ENCODE measurements at regions not wholly inside any gene's neighbourhood (a gene's known extent, or its start where the extent isn't known, plus 50 kb on each side); places are given as distances from the start of the nearest gene placed in this dataset.

DNA sequence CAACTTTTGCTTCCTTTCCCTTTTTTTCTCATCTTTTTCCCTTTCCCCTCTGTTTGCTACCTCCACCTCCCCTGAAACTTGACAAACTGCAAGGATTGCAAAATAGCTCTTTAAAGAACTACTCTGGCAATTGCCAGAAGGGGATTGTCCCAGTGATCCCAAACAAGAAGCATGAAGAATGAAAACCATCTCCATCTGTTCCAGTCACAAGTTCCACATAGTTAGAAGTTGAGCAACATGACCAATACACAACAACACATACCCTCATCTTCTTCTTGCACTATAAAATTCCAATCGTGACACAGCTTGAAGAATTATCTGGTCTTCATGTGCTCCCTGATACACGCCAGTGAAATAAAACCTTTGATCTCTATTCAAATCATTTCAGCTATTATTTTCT, 93.7 kb upstream of the USP15 start:
- no peak overlapping the region for H2AFZ ChIP-seq (ENCODE audit: low read depth, low read length)
- H3K79me2 ChIP-seq (ENCODE audit: low read length) = no peaks in the 10 kb centered on the region
- H3K9ac ChIP-seq (ENCODE audit: low read length) = no peak overlapping the region
- no peaks in the 10 kb centered on the region for H3K27me3 ChIP-seq (ENCODE audit: low read depth, low read length)
- no peak overlapping the region for H3K27ac ChIP-seq (ENCODE audit: low read length)
- H3K4me3 ChIP-seq (ENCODE audit: low read length) = no peak overlapping the region
- no peak for TF ChIP-seq EZH2phosphoT487 (IDR thresholded peaks at IDR 0.05; ENCODE audit: low read depth)
- no peaks in the 10 kb centered on the region for H3K4me1 ChIP-seq (ENCODE audit: low read length)
- H3K36me3 ChIP-seq (replicated peaks; ENCODE audit: low read depth, low read length) = no peaks in the 10 kb centered on the region
- H4K20me1 ChIP-seq (ENCODE audit: insufficient read depth, low read length) = no peaks in the 10 kb centered on the region
- H3K4me2 ChIP-seq (ENCODE audit: low read length) = no peak overlapping the region
- no peaks in the 10 kb centered on the region for H3K9me3 ChIP-seq (ENCODE audit: insufficient read depth, low read length)

- H3K9ac ChIP-seq (ENCODE audit: low read length) = no peak overlapping the region
- TF ChIP-seq EZH2phosphoT487 (IDR thresholded peaks at IDR 0.05; ENCODE audit: low read depth) (no peak), CTCF (IDR thresholded peaks at IDR 0.05; ENCODE audit: low read depth, low read length) (no peak)
- no peaks in the 10 kb centered on the region for H4K20me1 ChIP-seq (ENCODE audit: insufficient read depth, low read length)
- no peaks in the 10 kb centered on the region for H3K27me3 ChIP-seq (ENCODE audit: low read depth, low read length)
- H3K27ac ChIP-seq (ENCODE audit: low read length) = no peak overlapping the region
- H2AFZ ChIP-seq (ENCODE audit: low read depth, low read length) = no peak overlapping the region
- H3K4me2 ChIP-seq (ENCODE audit: low read length) = no peak overlapping the region
- no peaks in the 10 kb centered on the region for H3K36me3 ChIP-seq (replicated peaks; ENCODE audit: low read depth, low read length)
- H3K9me3 ChIP-seq (ENCODE audit: insufficient read depth, low read length) = no peaks in the 10 kb centered on the region
- no peaks in the 10 kb centered on the region for H3K4me1 ChIP-seq (ENCODE audit: low read length)
- no peak overlapping the region for H3K4me3 ChIP-seq (ENCODE audit: low read length)
- H3K79me2 ChIP-seq (ENCODE audit: low read length) = no peaks in the 10 kb centered on the region
Observed at GRCh38 chr12:62168411-62168810, 91.8 kb upstream of the USP15 start.

- no peak overlapping the region for H3K4me3 ChIP-seq (ENCODE audit: low read length)
- no peak overlapping the region for H3K27ac ChIP-seq (ENCODE audit: low read length)
- no peaks in the 10 kb centered on the region for H4K20me1 ChIP-seq (ENCODE audit: insufficient read depth, low read length)
- no peak overlapping the region for H3K4me2 ChIP-seq (ENCODE audit: low read length)
- no peak overlapping the region for H3K9ac ChIP-seq (ENCODE audit: low read length)
- no peaks in the 10 kb centered on the region for H3K79me2 ChIP-seq (ENCODE audit: low read length)
- H3K36me3 ChIP-seq (replicated peaks; ENCODE audit: low read depth, low read length) = no peaks in the 10 kb centered on the region
- TF ChIP-seq EZH2phosphoT487 (IDR thresholded peaks at IDR 0.05; ENCODE audit: low read depth) (no peak), CTCF (IDR thresholded peaks at IDR 0.05; ENCODE audit: low read depth, low read length) (no peak)
- no peaks in the 10 kb centered on the region for H3K27me3 ChIP-seq (ENCODE audit: low read depth, low read length)
- H3K9me3 ChIP-seq (ENCODE audit: insufficient read depth, low read length) = no peaks in the 10 kb centered on the region
- no peaks in the 10 kb centered on the region for H3K4me1 ChIP-seq (ENCODE audit: low read length)
- H2AFZ ChIP-seq (ENCODE audit: low read depth, low read length) = no peak overlapping the region
Observed at GRCh38 chr12:62170241-62170640, 90.0 kb upstream of the USP15 start.

GRCh38 chr12:62190689-62191490, 69.3 kb upstream of the USP15 start:
- TF ChIP-seq CTCF (IDR thresholded peaks at IDR 0.05; ENCODE audit: low read depth, low read length) (no peak), EZH2phosphoT487 (IDR thresholded peaks at IDR 0.05; ENCODE audit: low read depth) (no peak)
- Histone ChIP-seq H3K4me3 (ENCODE audit: low read length) (no peak overlapping the region), H4K20me1 (ENCODE audit: insufficient read depth, low read length) (no peaks in the 10 kb centered on the region), H3K4me1 (ENCODE audit: low read length) (peaks cover 7% of the 10 kb centered on the region), H3K27ac (ENCODE audit: low read length) (no peak overlapping the region), H3K4me2 (ENCODE audit: low read length) (no peak overlapping the region), H3K79me2 (ENCODE audit: low read length) (no peaks in the 10 kb centered on the region), H3K9me3 (ENCODE audit: insufficient read depth, low read length) (no peaks in the 10 kb centered on the region), H2AFZ (ENCODE audit: low read depth, low read length) (no peak overlapping the region), H3K36me3 (replicated peaks; ENCODE audit: low read depth, low read length) (no peaks in the 10 kb centered on the region), H3K27me3 (ENCODE audit: low read depth, low read length) (no peaks in the 10 kb centered on the region), H3K9ac (ENCODE audit: low read length) (no peak overlapping the region)

Measured in OCI-LY3 (cell line).